GM23338 (cell line): ENCODE measurements at regions not wholly inside any gene's neighbourhood (a gene's known extent, or its start where the extent isn't known, plus 50 kb on each side); places are given as distances from the start of the nearest gene placed in this dataset.

Experiments used
- ATAC-seq: fragments of 200-7000 bp; cut with Tn5 transposase; 3 replicates; pipeline ENCODE4 v1.9.1; 2020
- DNase-seq: peaks from one replicate; pipeline ENCODE4 v3.0.0-alpha.2; 2015; ENCODE audit warnings: low spot score
- H2AFZ ChIP-seq: fragments of 200-600 bp; sonication (generic); 2 replicates; pipeline ENCODE4 v1.8.0; 2016; ENCODE audit warnings: antibody characterized with exemption, mild to moderate bottlenecking, moderate library complexity
- H3F3A ChIP-seq: fragments of 200-600 bp; sonication (generic); replicated peaks from 2 replicates; pipeline ENCODE4 v1.8.0; 2017; ENCODE audit warnings: antibody characterized with exemption, mixed run types, low read depth
- H3K27ac ChIP-seq: fragments of 200-600 bp; sonication (generic); 2 replicates; pipeline ENCODE4 v1.6.1; 2016; ENCODE audit warnings: low read depth
- H3K27me3 ChIP-seq: fragments of 200-600 bp; sonication (generic); 2 replicates; pipeline ENCODE4 v1.8.0; 2016; ENCODE audit warnings: mild to moderate bottlenecking, mixed run types, moderate library complexity; ENCODE audit not compliant: insufficient read depth
- H3K36me3 ChIP-seq: fragments of 200-600 bp; sonication (generic); 2 replicates; pipeline ENCODE4 v1.8.0; 2016; ENCODE audit warnings: mild to moderate bottlenecking; ENCODE audit not compliant: insufficient read depth
- H3K4me1 ChIP-seq: fragments of 200-600 bp; sonication (generic); 2 replicates; pipeline ENCODE4 v1.8.0; 2016; ENCODE audit warnings: mild to moderate bottlenecking, moderate library complexity; ENCODE audit not compliant: insufficient read depth
- H3K4me2 ChIP-seq: fragments of 200-600 bp; sonication (generic); 2 replicates; pipeline ENCODE4 v1.7.1; 2017; ENCODE audit warnings: mixed run types
- H3K4me3 ChIP-seq: fragments of 200-600 bp; sonication (generic); 2 replicates; pipeline ENCODE4 v1.6.1; 2016; ENCODE audit warnings: mixed run types
- H3K79me2 ChIP-seq: fragments of 200-600 bp; sonication (generic); replicated peaks from 2 replicates; pipeline ENCODE4 v1.8.0; 2017; ENCODE audit warnings: mild to moderate bottlenecking; ENCODE audit not compliant: insufficient read depth
- H3K9me2 ChIP-seq: fragments of 200-600 bp; sonication (generic); 2 replicates; pipeline ENCODE4 v1.8.0; 2017; ENCODE audit not compliant: insufficient read depth
- H4K20me1 ChIP-seq: fragments of 200-600 bp; sonication (generic); replicated peaks from 2 replicates; pipeline ENCODE4 v1.8.0; 2017; ENCODE audit warnings: mild to moderate bottlenecking; ENCODE audit not compliant: insufficient read depth
- H3K27ac Mint-ChIP-seq: 2 replicates; pipeline ENCODE4 v1.8.0; 2020; ENCODE audit warnings: inconsistent platforms, mild to moderate bottlenecking, moderate library complexity, mixed read lengths
- H3K27me3 Mint-ChIP-seq: 3 replicates; pipeline ENCODE4 v1.8.0; 2022; ENCODE audit warnings: low read depth, mild to moderate bottlenecking, moderate library complexity, mixed read lengths, inconsistent platforms; ENCODE audit not compliant: insufficient read depth, poor library complexity
- H3K36me3 Mint-ChIP-seq: 3 replicates; pipeline ENCODE4 v1.8.0; 2021; ENCODE audit warnings: low read depth, mild to moderate bottlenecking, inconsistent platforms, moderate library complexity, mixed read lengths
- H3K4me1 Mint-ChIP-seq: 3 replicates; pipeline ENCODE4 v1.8.0; 2020; ENCODE audit warnings: mild to moderate bottlenecking, inconsistent platforms, mixed read lengths
- H3K4me3 Mint-ChIP-seq: 3 replicates; pipeline ENCODE4 v1.8.0; 2021; ENCODE audit warnings: moderate library complexity, mild to moderate bottlenecking, inconsistent platforms, mixed read lengths
- H3K9me3 Mint-ChIP-seq: 3 replicates; pipeline ENCODE4 v1.8.0; 2020; ENCODE audit warnings: moderate library complexity, mild to moderate bottlenecking, inconsistent platforms, mixed read lengths
- CREB1 ChIP-seq: fragments of 250-450 bp; sonication (Bioruptor Pico); IDR thresholded peaks from 2 replicates; pipeline ENCODE4 v1.5.0; 2020; ENCODE audit warnings: low read depth, mild to moderate bottlenecking, moderate library complexity
- CTCF ChIP-seq, 2 experiments: fragments of 200-600 bp in 1 of 2; sonication (generic) in 1 of 2; conservative IDR thresholded peaks; 2 replicates each; pipeline versions ENCODE4 v1.5.1 to v1.6.1; 2016 to 2017; ENCODE audit warnings: antibody characterized with exemption in 2 of 2, low read depth in 2 of 2, mild to moderate bottlenecking in 2 of 2, moderate library complexity in 1 of 2
- ETS1 ChIP-seq: IDR thresholded peaks from 2 replicates; pipeline ENCODE4 v1.6.1; 2016; ENCODE audit warnings: antibody characterized with exemption
- EZH2 ChIP-seq: fragments of 200-600 bp; sonication (generic); IDR thresholded peaks from one replicate; pipeline ENCODE4 v1.8.0; 2017; ENCODE audit warnings: antibody characterized with exemption, mild to moderate bottlenecking, low read depth; ENCODE audit not compliant: unreplicated experiment
- EZH2phosphoT487 ChIP-seq: fragments of 200-600 bp; sonication (generic); IDR thresholded peaks from one replicate; pipeline ENCODE4 v1.8.1; 2018; ENCODE audit warnings: antibody characterized with exemption; ENCODE audit not compliant: unreplicated experiment
- JUNB ChIP-seq: IDR thresholded peaks from one replicate; pipeline ENCODE4 v1.6.1; 2016; ENCODE audit warnings: antibody characterized with exemption; ENCODE audit not compliant: unreplicated experiment
- NANOG ChIP-seq: IDR thresholded peaks from 2 replicates; pipeline ENCODE4 v1.6.1; 2016; ENCODE audit warnings: antibody characterized with exemption, borderline replicate concordance
- POLR2AphosphoS5 ChIP-seq: IDR thresholded peaks from 2 replicates; pipeline ENCODE4 v1.6.1; 2016; ENCODE audit warnings: antibody characterized with exemption, low read depth
- REST ChIP-seq: IDR thresholded peaks from one replicate; pipeline ENCODE4 v1.6.1; 2018; ENCODE audit warnings: antibody characterized with exemption; ENCODE audit not compliant: unreplicated experiment
- STAT1 ChIP-seq: IDR thresholded peaks from one replicate; pipeline ENCODE4 v1.6.1; 2016; ENCODE audit warnings: antibody characterized with exemption; ENCODE audit not compliant: unreplicated experiment
- ZNF114 ChIP-seq: fragments of 250-450 bp; sonication (Bioruptor Pico); IDR thresholded peaks from 2 replicates; pipeline ENCODE4 v1.5.0; 2020; ENCODE audit warnings: mild to moderate bottlenecking, moderate library complexity
- ZNF331 ChIP-seq: fragments of 250-450 bp; sonication (Bioruptor Pico); IDR thresholded peaks from 2 replicates; pipeline ENCODE4 v1.5.0; 2020; ENCODE audit warnings: low read depth, mild to moderate bottlenecking, moderate library complexity
- TF ChIP-seq, protein P1 (sequence below): fragments of 250-450 bp; sonication (Bioruptor Pico); IDR thresholded peaks from 2 replicates; pipeline ENCODE4 v1.5.0; 2020; ENCODE audit warnings: mild to moderate bottlenecking, moderate library complexity

- H3K27ac ChIP-seq = no peak overlapping the region
- H3K4me2 ChIP-seq = no peak overlapping the region
- no peaks in the 10 kb centered on the region for H3K9me2 ChIP-seq
- DNase-seq (no peak), ATAC-seq (no peak)
- no peaks in the 10 kb centered on the region for H3K4me1 Mint-ChIP-seq
- H3K9me3 Mint-ChIP-seq = peaks cover 7% of the 10 kb centered on the region; the same call in 1 of the 3 replicates
- H4K20me1 ChIP-seq = no peaks in the 10 kb centered on the region
- H3K27me3 ChIP-seq = no peaks in the 10 kb centered on the region
- no peaks in the 10 kb centered on the region for H3F3A ChIP-seq
- H3K36me3 ChIP-seq = no peaks in the 10 kb centered on the region
- no peaks in the 10 kb centered on the region for H3K79me2 ChIP-seq
- peaks cover 1% of the 10 kb centered on the region for H3K27me3 Mint-ChIP-seq
- H3K4me3 ChIP-seq = no peak overlapping the region
- no peak overlapping the region for H2AFZ ChIP-seq
- H3K4me1 ChIP-seq = no peaks in the 10 kb centered on the region
- TF ChIP-seq JUNB = no peak
- TF ChIP-seq ZNF331 (CRISPR knock-in tag) = no peak
- no peak for TF ChIP-seq POLR2AphosphoS5
- no peak for TF ChIP-seq CREB1 (CRISPR knock-in tag)
- TF ChIP-seq STAT1 = no peak
- TF ChIP-seq NANOG = no peak
- TF ChIP-seq, protein P1, sequence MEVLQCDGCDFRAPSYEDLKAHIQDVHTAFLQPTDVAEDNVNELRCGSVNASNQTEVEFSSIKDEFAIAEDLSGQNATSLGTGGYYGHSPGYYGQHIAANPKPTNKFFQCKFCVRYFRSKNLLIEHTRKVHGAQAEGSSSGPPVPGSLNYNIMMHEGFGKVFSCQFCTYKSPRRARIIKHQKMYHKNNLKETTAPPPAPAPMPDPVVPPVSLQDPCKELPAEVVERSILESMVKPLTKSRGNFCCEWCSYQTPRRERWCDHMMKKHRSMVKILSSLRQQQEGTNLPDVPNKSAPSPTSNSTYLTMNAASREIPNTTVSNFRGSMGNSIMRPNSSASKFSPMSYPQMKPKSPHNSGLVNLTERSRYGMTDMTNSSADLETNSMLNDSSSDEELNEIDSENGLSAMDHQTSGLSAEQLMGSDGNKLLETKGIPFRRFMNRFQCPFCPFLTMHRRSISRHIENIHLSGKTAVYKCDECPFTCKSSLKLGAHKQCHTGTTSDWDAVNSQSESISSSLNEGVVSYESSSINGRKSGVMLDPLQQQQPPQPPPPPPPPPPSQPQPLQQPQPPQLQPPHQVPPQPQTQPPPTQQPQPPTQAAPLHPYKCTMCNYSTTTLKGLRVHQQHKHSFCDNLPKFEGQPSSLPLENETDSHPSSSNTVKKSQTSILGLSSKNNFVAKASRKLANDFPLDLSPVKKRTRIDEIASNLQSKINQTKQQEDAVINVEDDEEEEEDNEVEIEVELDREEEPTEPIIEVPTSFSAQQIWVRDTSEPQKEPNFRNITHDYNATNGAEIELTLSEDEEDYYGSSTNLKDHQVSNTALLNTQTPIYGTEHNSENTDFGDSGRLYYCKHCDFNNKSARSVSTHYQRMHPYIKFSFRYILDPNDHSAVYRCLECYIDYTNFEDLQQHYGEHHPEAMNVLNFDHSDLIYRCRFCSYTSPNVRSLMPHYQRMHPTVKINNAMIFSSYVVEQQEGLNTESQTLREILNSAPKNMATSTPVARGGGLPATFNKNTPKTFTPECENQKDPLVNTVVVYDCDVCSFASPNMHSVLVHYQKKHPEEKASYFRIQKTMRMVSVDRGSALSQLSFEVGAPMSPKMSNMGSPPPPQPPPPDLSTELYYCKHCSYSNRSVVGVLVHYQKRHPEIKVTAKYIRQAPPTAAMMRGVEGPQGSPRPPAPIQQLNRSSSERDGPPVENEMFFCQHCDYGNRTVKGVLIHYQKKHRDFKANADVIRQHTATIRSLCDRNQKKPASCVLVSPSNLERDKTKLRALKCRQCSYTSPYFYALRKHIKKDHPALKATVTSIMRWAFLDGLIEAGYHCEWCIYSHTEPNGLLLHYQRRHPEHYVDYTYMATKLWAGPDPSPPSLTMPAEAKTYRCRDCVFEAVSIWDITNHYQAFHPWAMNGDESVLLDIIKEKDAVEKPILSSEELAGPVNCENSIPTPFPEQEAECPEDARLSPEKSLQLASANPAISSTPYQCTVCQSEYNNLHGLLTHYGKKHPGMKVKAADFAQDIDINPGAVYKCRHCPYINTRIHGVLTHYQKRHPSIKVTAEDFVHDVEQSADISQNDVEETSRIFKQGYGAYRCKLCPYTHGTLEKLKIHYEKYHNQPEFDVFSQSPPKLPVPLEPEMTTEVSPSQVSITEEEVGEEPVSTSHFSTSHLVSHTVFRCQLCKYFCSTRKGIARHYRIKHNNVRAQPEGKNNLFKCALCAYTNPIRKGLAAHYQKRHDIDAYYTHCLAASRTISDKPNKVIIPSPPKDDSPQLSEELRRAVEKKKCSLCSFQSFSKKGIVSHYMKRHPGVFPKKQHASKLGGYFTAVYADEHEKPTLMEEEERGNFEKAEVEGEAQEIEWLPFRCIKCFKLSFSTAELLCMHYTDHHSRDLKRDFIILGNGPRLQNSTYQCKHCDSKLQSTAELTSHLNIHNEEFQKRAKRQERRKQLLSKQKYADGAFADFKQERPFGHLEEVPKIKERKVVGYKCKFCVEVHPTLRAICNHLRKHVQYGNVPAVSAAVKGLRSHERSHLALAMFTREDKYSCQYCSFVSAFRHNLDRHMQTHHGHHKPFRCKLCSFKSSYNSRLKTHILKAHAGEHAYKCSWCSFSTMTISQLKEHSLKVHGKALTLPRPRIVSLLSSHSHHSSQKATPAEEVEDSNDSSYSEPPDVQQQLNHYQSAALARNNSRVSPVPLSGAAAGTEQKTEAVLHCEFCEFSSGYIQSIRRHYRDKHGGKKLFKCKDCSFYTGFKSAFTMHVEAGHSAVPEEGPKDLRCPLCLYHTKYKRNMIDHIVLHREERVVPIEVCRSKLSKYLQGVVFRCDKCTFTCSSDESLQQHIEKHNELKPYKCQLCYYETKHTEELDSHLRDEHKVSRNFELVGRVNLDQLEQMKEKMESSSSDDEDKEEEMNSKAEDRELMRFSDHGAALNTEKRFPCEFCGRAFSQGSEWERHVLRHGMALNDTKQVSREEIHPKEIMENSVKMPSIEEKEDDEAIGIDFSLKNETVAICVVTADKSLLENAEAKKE (CRISPR knock-in tag) = no peak
- no peak for TF ChIP-seq REST
- no peak for TF ChIP-seq CTCF (conservative IDR thresholded peaks at IDR 0.05; ENCODE audit: low read depth in 2 of 2)
- TF ChIP-seq ZNF114 = no peak
- no peak for TF ChIP-seq EZH2
- TF ChIP-seq EZH2phosphoT487 = no peak
- no peak for TF ChIP-seq ETS1
- H3K27ac Mint-ChIP-seq = no peak overlapping the region
- no peak overlapping the region for H3K4me3 Mint-ChIP-seq
- peaks cover 2% of the 10 kb centered on the region for H3K36me3 Mint-ChIP-seq
Measured at GRCh38 chr14:37939442-37940028, 268.2 kb upstream of the SSTR1 start.
